GM23248 (cell line): ENCODE measurements at regions not wholly inside any gene's neighbourhood (a gene's known extent, or its start where the extent isn't known, plus 50 kb on each side); places are given as distances from the start of the nearest gene placed in this dataset.

Experiments used
- DNase-seq: peaks from one replicate; pipeline ENCODE4 v3.0.0-alpha.2; 2015
- H2AFZ ChIP-seq: fragments of 200-600 bp; sonication (generic); 2 replicates; pipeline ENCODE4 v1.6.1; 2016; ENCODE audit warnings: antibody characterized with exemption
- H3F3A ChIP-seq: fragments of 200-600 bp; sonication (generic); 2 replicates; pipeline ENCODE4 v1.6.1; 2016; ENCODE audit warnings: mild to moderate bottlenecking, antibody characterized with exemption, mixed run types; ENCODE audit not compliant: insufficient read depth
- H3K27ac ChIP-seq: fragments of 200-600 bp; sonication (generic); 2 replicates; pipeline ENCODE4 v1.5.1; 2016; ENCODE audit warnings: mild to moderate bottlenecking
- H3K27me3 ChIP-seq: fragments of 200-600 bp; sonication (generic); replicated peaks from 2 replicates; pipeline ENCODE4 v1.6.1; 2016; ENCODE audit warnings: mild to moderate bottlenecking; ENCODE audit not compliant: insufficient read depth
- H3K36me3 ChIP-seq: fragments of 200-600 bp; sonication (generic); 2 replicates; pipeline ENCODE4 v1.6.1; 2016; ENCODE audit warnings: low read depth, mild to moderate bottlenecking
- H3K4me1 ChIP-seq: fragments of 200-600 bp; sonication (generic); 2 replicates; pipeline ENCODE4 v1.6.1; 2016; ENCODE audit warnings: mild to moderate bottlenecking; ENCODE audit not compliant: insufficient read depth
- H3K4me2 ChIP-seq: fragments of 200-600 bp; sonication (generic); one replicate; pipeline ENCODE4 v1.6.1; 2016; ENCODE audit warnings: mild to moderate bottlenecking; ENCODE audit not compliant: unreplicated experiment
- H3K4me3 ChIP-seq: fragments of 200-600 bp; sonication (generic); 2 replicates; pipeline ENCODE4 v1.5.1; 2016; ENCODE audit warnings: mild to moderate bottlenecking
- H3K79me2 ChIP-seq: fragments of 200-600 bp; sonication (generic); 2 replicates; pipeline ENCODE4 v1.6.1; 2016; ENCODE audit warnings: mild to moderate bottlenecking; ENCODE audit not compliant: insufficient read depth
- H3K9ac ChIP-seq: fragments of 200-600 bp; sonication (generic); 2 replicates; pipeline ENCODE4 v1.6.1; 2016; ENCODE audit warnings: mild to moderate bottlenecking
- H3K9me2 ChIP-seq: fragments of 200-600 bp; sonication (generic); 2 replicates; pipeline ENCODE4 v1.6.1; 2016; ENCODE audit warnings: mixed run types, mild to moderate bottlenecking, moderate library complexity; ENCODE audit not compliant: insufficient read depth
- H3K9me3 ChIP-seq: fragments of 200-600 bp; sonication (generic); one replicate; pipeline ENCODE4 v1.6.1; 2017; ENCODE audit warnings: low read depth
- H4K20me1 ChIP-seq: fragments of 200-600 bp; sonication (generic); 2 replicates; pipeline ENCODE4 v1.6.0; 2016; ENCODE audit not compliant: insufficient read depth
- EZH2 ChIP-seq: fragments of 200-600 bp; sonication (generic); IDR thresholded peaks from 2 replicates; pipeline ENCODE4 v1.6.1; 2018; ENCODE audit warnings: antibody characterized with exemption, mild to moderate bottlenecking; ENCODE audit not compliant: insufficient read depth, poor library complexity, severe bottlenecking
- EZH2phosphoT487 ChIP-seq: fragments of 200-600 bp; sonication (generic); IDR thresholded peaks from 2 replicates; pipeline ENCODE4 v1.6.1; 2018; ENCODE audit warnings: antibody characterized with exemption, moderate library complexity, mild to moderate bottlenecking, low read depth; ENCODE audit not compliant: insufficient read depth
- WGBS, 2 experiments: methylation state at CpG; one replicate each; pipeline ENCODE4 v1.1.6; 2015 to 2017; ENCODE audit warnings: low lambda C conversion rate in 2 of 2, low coverage in 1 of 2; ENCODE audit errors: missing lambda C conversion rate in 2 of 2; 5-methylcytosine and 5-hydroxymethylcytosine counted together
- in situ Hi-C: fragments of 300-500 bp; cut with MboI; formaldehyde crosslinking; loops from 2 replicates; pipeline ENCODE4 v1.15.0; 2020

DNA sequence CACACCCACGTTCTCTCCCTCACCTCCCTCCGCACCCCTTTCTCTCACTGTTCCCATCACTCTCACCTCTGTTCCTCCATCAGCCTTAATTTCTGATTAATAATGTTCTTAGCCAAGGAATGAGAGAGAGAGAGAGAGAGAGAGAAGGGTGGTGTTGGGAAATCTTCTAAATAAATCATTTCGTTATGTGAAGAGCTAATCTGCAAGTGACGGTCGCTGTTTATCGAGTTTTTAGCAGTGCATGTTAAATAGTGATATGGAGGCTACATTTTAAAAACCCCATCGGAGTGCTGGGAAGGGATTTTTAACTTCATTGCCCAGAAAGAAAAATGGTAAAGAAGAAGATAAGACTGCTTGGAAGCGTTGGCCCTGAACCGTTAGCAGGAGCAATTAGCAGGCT, 203.3 kb upstream of the LHX5 start:
- H3K9me2 ChIP-seq: no peaks in the 10 kb centered on the region
- in situ Hi-C loops: no loop called here

GRCh38 chr12:113674302-113674701, 202.6 kb upstream of the LHX5 start:
- no peak overlapping the region for H3K9ac ChIP-seq
- no peak overlapping the region for H3K27ac ChIP-seq
- H3K9me3 ChIP-seq: no peaks in the 10 kb centered on the region
- H3K4me2 ChIP-seq: no peak overlapping the region
- in situ Hi-C loops: no loop called here
- no peaks in the 10 kb centered on the region for H3F3A ChIP-seq
- H3K79me2 ChIP-seq: no peaks in the 10 kb centered on the region
- WGBS, 2 experiments: 39 to 60% methylated on average over 4 to 7 of the region's 7 CpGs
- H3K36me3 ChIP-seq: no peaks in the 10 kb centered on the region
- H3K4me3 ChIP-seq: no peak overlapping the region
- H2AFZ ChIP-seq: no peak overlapping the region
- peaks cover 57% of the 10 kb centered on the region for H3K27me3 ChIP-seq
- TF ChIP-seq EZH2 (no peak), EZH2phosphoT487 (no peak)
- no peak for DNase-seq
- H3K9me2 ChIP-seq: no peaks in the 10 kb centered on the region
- no peaks in the 10 kb centered on the region for H3K4me1 ChIP-seq
- H4K20me1 ChIP-seq: no peaks in the 10 kb centered on the region

More for the DNA sequence above, 203.3 kb upstream of the LHX5 start:
- Histone ChIP-seq H3K27ac (no peak overlapping the region), H3K27me3 (peaks cover 51% of the 10 kb centered on the region), H3F3A (no peaks in the 10 kb centered on the region), H3K36me3 (no peaks in the 10 kb centered on the region), H3K79me2 (no peaks in the 10 kb centered on the region), H2AFZ (no peak overlapping the region), H3K4me1 (no peaks in the 10 kb centered on the region), H3K4me2 (no peak overlapping the region), H3K4me3 (no peak overlapping the region), H3K9ac (no peak overlapping the region), H4K20me1 (no peaks in the 10 kb centered on the region), H3K9me3 (no peaks in the 10 kb centered on the region)
- no peak for DNase-seq
- 31% methylated on average over 9 of the region's 9 CpGs for WGBS, 2 experiments
- no peak for TF ChIP-seq EZH2
- TF ChIP-seq EZH2phosphoT487: no peak

DNA sequence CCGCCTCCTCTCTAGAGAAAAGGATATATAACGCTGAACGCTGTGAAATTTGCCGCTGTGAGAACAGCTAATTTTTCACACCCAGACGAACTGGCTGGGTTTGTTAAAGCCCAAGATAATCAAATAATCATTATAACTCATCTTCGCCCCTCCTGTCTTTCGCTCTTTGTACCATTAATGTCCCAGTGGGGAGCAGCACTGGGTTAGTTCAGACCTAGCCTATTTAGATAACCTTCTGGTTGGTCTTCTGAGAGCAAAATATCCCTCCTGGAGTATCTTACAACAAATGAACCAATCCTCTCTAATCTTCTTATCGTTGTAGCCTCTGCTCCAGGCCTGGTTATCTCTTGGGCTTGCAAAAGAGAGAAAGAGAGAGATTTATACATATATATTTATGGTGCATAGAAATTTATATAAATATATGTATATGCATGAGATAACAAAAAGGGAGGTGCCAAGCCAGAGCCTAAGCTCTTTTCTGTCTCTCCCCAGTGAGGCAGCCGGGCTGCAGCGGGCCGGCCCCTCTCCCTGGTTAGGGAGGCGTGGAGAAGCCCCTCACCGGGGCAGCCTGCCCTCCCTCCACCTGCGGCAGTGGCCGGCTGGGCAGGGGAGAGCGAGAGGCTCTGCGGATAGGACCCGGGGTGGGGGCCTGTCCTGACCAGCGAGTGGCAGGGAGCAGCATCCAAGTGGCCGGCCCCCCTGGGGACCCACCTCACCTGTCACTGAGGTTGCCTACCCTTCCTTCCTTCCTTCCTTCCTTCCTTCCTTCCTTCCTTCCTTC, 202.0 kb upstream of the LHX5 start:
- Histone ChIP-seq H3K4me2 (no peak overlapping the region), H2AFZ (no peak overlapping the region), H3K27me3 (peaks cover 61% of the 10 kb centered on the region), H4K20me1 (no peaks in the 10 kb centered on the region), H3K9me2 (no peaks in the 10 kb centered on the region), H3F3A (no peaks in the 10 kb centered on the region), H3K27ac (no peak overlapping the region), H3K4me1 (no peaks in the 10 kb centered on the region), H3K9me3 (no peaks in the 10 kb centered on the region), H3K36me3 (no peaks in the 10 kb centered on the region), H3K4me3 (no peak overlapping the region), H3K9ac (no peak overlapping the region), H3K79me2 (no peaks in the 10 kb centered on the region)
- in situ Hi-C loops: no loop called here
- TF ChIP-seq EZH2phosphoT487 (no peak), EZH2 (no peak)
- 55 to 59% methylated on average over 16 to 17 of the region's 20 CpGs for WGBS, 2 experiments
- no peak for DNase-seq

DNA sequence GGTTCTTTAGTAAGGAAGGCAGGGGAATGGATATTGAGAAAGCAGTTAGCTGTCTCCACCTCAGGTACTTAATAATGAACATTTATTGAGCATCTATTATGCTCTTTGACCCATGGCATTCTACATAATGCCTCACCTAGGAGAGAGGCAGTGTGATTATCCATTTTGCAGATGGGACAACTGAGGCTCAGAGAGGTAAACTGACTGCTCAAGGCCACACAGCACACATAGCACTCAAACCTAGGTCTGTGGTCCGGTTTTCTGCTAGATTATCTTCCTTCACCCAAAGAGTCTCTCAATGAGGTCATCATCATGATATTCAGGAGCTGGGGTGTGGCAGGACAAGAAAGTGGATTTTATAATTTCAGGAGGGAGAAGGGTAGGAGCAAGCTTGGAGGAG, 199.1 kb upstream of the LHX5 start:
- H4K20me1 ChIP-seq: no peaks in the 10 kb centered on the region
- no peaks in the 10 kb centered on the region for H3K36me3 ChIP-seq
- H3K9me3 ChIP-seq: no peaks in the 10 kb centered on the region
- no peaks in the 10 kb centered on the region for H3K9me2 ChIP-seq
- H3K4me1 ChIP-seq: no peaks in the 10 kb centered on the region
- in situ Hi-C loops: no loop called here
- H3K27me3 ChIP-seq: peaks cover 56% of the 10 kb centered on the region
- DNase-seq: no peak
- H3K4me2 ChIP-seq: no peak overlapping the region
- no peak overlapping the region for H2AFZ ChIP-seq
- TF ChIP-seq EZH2 (no peak), EZH2phosphoT487 (no peak)
- H3K9ac ChIP-seq: no peak overlapping the region
- 71 to 78% methylated on average over 1 of the region's 1 CpG for WGBS, 2 experiments
- no peak overlapping the region for H3K4me3 ChIP-seq
- H3K79me2 ChIP-seq: no peaks in the 10 kb centered on the region
- H3F3A ChIP-seq: no peaks in the 10 kb centered on the region
- no peak overlapping the region for H3K27ac ChIP-seq
